HL-60 (cell line): ENCODE measurements at regions not wholly inside any gene's neighbourhood (a gene's known extent, or its start where the extent isn't known, plus 50 kb on each side); places are given as distances from the start of the nearest gene placed in this dataset.

Experiments
- CTCF ChIP-seq: IDR thresholded peaks from one replicate; pipeline ENCODE4 v1.5.1; 2011; ENCODE audit warnings: low read length, control low read depth, inconsistent platforms; ENCODE audit not compliant: insufficient read depth
- GABPA ChIP-seq: IDR thresholded peaks from 2 replicates; pipeline ENCODE4 v1.6.1; 2012; ENCODE audit warnings: low read depth
- POLR2AphosphoS5 ChIP-seq: IDR thresholded peaks from 2 replicates; pipeline ENCODE4 v1.6.1; 2012; ENCODE audit warnings: low read depth

GRCh38 chr2:103427567-103427966, 665.7 kb downstream of the TMEM182 start:
- TF ChIP-seq POLR2AphosphoS5 (no peak), CTCF (no peak), GABPA (no peak)
